Fibroblast of pulmonary artery (primary cell): ENCODE measurements at regions not wholly inside any gene's neighbourhood (a gene's known extent, or its start where the extent isn't known, plus 50 kb on each side); places are given as distances from the start of the nearest gene placed in this dataset.

Experiments
- DNase-seq: peaks from one replicate; pipeline ENCODE4 v3.0.0-alpha.2; 2010; ENCODE audit warnings: low read depth
- H3K4me3 ChIP-seq: replicated peaks from 2 replicates; pipeline ENCODE4 v1.5.1; 2011; ENCODE audit warnings: low read depth, mild to moderate bottlenecking, control low read depth, low read length, moderate library complexity
- TF ChIP-seq, protein P1 (sequence below): IDR thresholded peaks from 2 replicates; pipeline ENCODE4 v1.5.1; 2011; ENCODE audit warnings: mild to moderate bottlenecking, control low read depth, low read length, inconsistent platforms; ENCODE audit errors: missing control alignments

DNA sequence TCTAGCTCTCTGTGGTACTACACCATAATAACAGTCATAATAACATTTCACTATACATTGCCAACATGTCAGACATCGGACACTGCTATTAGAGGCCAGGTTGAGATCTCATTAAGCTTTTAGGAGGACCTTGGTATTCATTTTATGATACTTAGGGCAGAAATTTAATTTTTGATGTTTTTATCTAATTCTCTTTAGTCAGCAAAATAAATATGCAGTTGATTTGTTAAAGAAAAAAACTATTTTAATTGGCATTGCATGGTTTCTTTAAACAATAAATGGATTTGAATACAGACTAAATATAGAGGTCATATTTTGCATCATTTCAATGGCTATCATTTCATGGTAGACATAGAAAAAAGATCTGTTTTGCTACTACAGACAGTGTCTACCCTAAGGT, 308.7 kb downstream of the PRDM5 start:
- TF ChIP-seq, protein P1, sequence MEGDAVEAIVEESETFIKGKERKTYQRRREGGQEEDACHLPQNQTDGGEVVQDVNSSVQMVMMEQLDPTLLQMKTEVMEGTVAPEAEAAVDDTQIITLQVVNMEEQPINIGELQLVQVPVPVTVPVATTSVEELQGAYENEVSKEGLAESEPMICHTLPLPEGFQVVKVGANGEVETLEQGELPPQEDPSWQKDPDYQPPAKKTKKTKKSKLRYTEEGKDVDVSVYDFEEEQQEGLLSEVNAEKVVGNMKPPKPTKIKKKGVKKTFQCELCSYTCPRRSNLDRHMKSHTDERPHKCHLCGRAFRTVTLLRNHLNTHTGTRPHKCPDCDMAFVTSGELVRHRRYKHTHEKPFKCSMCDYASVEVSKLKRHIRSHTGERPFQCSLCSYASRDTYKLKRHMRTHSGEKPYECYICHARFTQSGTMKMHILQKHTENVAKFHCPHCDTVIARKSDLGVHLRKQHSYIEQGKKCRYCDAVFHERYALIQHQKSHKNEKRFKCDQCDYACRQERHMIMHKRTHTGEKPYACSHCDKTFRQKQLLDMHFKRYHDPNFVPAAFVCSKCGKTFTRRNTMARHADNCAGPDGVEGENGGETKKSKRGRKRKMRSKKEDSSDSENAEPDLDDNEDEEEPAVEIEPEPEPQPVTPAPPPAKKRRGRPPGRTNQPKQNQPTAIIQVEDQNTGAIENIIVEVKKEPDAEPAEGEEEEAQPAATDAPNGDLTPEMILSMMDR: no peak
- DNase-seq: no peak
- no peak overlapping the region for H3K4me3 ChIP-seq

DNA sequence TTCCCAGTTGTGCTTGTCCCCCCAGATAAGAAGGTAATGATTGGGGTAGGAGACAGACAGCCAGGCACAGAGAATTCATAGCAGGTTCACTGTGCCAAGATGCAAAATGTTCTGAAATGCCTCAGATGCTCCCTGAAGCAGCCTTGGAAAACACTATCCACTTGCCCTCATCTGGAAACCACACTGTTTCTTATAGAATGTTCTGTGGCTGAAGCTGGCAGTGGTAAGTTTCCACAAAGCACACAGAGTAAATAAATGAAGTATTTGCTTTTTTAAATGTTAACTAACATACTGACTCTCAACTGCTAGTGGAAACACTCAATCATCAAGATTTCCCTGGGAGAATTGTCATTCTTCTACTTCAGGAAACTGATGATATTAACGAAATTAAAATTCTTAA, 311.4 kb downstream of the PRDM5 start:
- DNase-seq: no peak
- TF ChIP-seq, protein P1: no peak

DNA sequence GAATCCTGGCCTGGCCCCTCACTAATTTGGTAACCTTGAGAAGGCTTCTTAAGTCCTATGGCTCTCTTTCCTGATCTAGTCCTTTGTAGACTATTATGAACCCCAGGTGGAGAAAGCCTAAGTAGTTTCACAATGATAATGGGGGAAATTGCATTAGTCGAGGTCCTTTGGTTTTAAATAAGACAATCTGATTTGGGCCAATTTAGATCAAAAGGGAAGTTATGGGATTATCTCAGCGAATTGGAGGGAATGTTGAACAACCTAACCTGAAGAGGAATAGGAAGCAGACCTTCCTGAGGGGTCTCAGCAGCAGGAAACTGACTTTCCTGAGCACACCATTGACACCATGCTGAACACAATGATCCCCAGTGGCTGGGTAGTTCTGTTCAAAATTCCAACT, 331.5 kb downstream of the PRDM5 start:
- TF ChIP-seq, protein P1: no peak
- DNase-seq: no peak
- H3K4me3 ChIP-seq: no peak overlapping the region

More for the DNA sequence above, 311.4 kb downstream of the PRDM5 start:
- H3K4me3 ChIP-seq: no peak overlapping the region

DNA sequence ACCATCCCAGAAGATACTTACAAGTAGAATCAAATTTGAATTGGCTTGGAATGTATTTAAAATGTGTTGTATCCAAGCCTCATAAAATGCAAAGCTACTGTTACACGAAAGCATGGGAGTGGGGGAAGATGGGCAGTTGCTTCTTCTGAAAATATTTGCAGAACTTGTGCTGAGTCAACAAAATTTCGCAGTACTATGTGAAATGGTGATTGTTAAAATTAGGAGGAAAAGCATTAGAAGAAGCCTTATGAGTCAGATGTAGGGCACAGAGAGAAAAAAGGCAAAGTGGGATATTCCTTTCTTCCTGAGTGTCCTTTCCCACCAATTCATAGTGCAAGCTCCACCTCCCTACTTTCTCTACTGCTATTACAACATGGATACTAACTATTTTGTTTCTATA, 332.7 kb downstream of the PRDM5 start:
- TF ChIP-seq, protein P1: no peak
- no peak overlapping the region for H3K4me3 ChIP-seq
- DNase-seq: no peak

DNA sequence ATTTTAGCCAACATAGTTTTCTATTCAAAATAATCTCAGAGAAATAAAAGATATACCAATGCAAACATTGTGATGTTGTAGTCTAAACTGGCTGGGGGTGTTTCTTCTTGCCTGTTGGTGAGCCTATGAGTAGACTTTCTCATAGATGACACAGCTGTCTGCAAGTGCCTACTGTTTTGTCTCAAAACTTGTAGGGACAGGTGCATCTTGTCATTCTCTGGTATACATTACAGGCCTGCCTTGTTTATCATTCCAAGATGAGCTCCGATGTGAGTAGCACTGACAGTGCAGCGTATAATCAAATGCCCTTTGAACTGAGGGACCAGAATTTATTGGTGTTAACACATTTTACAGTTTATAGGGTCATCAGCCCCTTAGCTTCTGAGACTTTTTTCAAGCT, 353.8 kb downstream of the PRDM5 start:
- H3K4me3 ChIP-seq: no peak overlapping the region
- DNase-seq: no peak
- TF ChIP-seq, protein P1: no peak

DNA sequence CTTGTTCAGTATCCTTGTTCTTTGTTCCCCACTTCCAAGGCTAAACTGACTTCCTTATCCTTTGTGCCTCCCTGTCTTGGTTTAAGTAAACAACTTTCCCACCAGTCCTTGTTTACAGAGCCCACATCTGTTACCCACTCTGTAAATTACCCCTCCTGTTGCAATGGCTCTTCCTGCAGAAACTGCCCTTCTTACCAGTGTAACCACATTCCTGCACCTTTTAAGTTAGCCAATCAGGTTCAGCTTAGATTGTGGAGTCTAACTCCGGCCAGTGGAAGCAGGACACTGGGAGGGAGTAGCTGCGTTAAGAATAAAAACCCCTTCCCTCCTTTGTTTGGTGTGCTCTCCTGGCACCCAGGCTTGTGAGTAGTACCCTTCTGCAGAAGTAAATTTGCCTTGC, 360.9 kb downstream of the PRDM5 start:
- DNase-seq: no peak
- TF ChIP-seq, protein P1: no peak
- no peak overlapping the region for H3K4me3 ChIP-seq

DNA sequence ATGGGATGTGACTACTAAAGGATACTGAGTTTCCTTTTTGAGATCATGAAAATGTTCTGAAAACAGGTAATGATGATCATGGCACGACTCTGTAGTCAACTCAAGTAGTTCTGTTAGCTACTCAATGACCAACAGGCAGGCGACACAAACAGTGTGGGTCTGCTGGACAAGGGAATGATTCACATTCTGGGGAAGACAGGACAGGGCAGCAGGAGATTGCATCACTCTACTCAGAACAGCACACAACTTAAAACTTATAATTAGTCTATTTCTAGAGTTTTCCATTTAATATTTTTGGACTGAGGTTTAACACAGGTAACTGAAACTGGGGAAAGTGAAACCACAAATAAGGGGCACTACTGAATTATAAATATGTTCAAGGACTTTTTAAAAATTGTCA, 365.2 kb downstream of the PRDM5 start:
- DNase-seq: peak; percentile 0
- TF ChIP-seq, protein P1: no peak
- no peak overlapping the region for H3K4me3 ChIP-seq
